ENCODE measurements at regions not wholly inside any gene's neighbourhood (a gene's known extent, or its start where the extent isn't known, plus 50 kb on each side); places are given as distances from the start of the nearest gene placed in this dataset.

DNA sequence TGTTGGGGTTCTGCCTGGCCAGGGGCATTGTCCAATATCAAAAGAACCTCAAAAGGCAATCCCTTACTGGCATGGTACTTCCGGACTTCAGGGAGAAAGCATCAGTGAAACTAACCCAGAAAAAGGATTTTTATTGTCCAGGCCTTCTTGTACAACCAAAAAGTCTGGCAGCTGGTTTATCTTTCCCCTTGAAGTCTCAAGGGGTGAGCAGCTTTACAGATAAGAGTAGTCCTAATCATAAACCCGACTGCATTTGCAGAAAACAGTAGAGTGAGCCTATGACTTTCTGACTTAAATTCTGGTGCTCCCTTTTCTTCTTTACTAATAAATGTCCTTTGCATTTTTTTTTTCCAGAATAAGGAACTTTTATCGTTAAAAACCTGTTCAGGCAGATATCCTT lies 104.0 kb upstream of the CHRM3 start (continued):
- TF ChIP-seq, protein P1, sequence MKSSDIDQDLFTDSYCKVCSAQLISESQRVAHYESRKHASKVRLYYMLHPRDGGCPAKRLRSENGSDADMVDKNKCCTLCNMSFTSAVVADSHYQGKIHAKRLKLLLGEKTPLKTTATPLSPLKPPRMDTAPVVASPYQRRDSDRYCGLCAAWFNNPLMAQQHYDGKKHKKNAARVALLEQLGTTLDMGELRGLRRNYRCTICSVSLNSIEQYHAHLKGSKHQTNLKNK (CRISPR knock-in tag; IDR thresholded peaks at IDR 0.05), result no peak
- TF ChIP-seq, protein P2, sequence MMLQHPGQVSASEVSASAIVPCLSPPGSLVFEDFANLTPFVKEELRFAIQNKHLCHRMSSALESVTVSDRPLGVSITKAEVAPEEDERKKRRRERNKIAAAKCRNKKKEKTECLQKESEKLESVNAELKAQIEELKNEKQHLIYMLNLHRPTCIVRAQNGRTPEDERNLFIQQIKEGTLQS (CRISPR knock-in tag; conservative IDR thresholded peaks at IDR 0.05), result no peak
- TF ChIP-seq GRHL2 (CRISPR knock-in tag; IDR thresholded peaks at IDR 0.05; ENCODE audit: insufficient replicate concordance, severe bottlenecking) (no peak), JAZF1 (CRISPR knock-in tag; IDR thresholded peaks at IDR 0.05) (no peak), GABPB1 (CRISPR knock-in tag; IDR thresholded peaks at IDR 0.05) (no peak), SMAD3 (CRISPR knock-in tag; IDR thresholded peaks at IDR 0.05; ENCODE audit: borderline replicate concordance) (no peak)

DNA sequence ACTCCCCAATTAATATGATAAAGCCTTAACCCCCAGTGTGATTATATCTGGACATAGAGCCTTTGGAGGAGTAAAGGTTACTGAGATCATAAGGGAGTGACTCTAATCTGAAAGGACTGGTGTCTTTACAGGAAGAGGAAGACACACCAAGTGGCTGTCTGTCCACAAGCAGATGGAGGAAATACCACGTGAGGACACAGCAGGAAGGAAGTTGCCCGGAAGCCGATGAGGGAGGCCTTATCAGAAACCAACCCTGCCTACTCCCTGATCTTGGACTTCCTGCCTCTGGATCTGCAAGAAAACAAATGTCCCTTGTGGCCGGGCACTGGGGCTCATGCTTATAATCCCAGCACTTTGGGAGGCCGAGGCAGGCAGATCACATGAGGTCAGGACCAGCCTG lies 110.3 kb upstream of the CHRM3 start:
- no peak overlapping the region for H3K4me3 Mint-ChIP-seq
- H3K27ac Mint-ChIP-seq, result no peak overlapping the region
- no peak for ATAC-seq
- ChIA-PET CTCF (no interaction called here), POLR2A (no interaction called here)
- no peak for DNase-seq (ENCODE audit: low spot score)
- TF ChIP-seq ZNF416 (CRISPR knock-in tag; IDR thresholded peaks at IDR 0.05), result no peak
- TF ChIP-seq, protein P3, sequence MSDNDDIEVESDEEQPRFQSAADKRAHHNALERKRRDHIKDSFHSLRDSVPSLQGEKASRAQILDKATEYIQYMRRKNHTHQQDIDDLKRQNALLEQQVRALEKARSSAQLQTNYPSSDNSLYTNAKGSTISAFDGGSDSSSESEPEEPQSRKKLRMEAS (CRISPR knock-in tag; IDR thresholded peaks at IDR 0.05), result no peak
- no peak for TF ChIP-seq ESRRA (CRISPR knock-in tag; IDR thresholded peaks at IDR 0.05; ENCODE audit: borderline replicate concordance)
- TF ChIP-seq FOXP1 (CRISPR knock-in tag; IDR thresholded peaks at IDR 0.05; ENCODE audit: borderline replicate concordance), result no peak
- TF ChIP-seq ZNF423 (CRISPR knock-in tag; IDR thresholded peaks at IDR 0.05), result no peak
- no peak for TF ChIP-seq NR3C1 (CRISPR knock-in tag; conservative IDR thresholded peaks at IDR 0.05; ENCODE audit: low read depth)
- TF ChIP-seq, protein P4, sequence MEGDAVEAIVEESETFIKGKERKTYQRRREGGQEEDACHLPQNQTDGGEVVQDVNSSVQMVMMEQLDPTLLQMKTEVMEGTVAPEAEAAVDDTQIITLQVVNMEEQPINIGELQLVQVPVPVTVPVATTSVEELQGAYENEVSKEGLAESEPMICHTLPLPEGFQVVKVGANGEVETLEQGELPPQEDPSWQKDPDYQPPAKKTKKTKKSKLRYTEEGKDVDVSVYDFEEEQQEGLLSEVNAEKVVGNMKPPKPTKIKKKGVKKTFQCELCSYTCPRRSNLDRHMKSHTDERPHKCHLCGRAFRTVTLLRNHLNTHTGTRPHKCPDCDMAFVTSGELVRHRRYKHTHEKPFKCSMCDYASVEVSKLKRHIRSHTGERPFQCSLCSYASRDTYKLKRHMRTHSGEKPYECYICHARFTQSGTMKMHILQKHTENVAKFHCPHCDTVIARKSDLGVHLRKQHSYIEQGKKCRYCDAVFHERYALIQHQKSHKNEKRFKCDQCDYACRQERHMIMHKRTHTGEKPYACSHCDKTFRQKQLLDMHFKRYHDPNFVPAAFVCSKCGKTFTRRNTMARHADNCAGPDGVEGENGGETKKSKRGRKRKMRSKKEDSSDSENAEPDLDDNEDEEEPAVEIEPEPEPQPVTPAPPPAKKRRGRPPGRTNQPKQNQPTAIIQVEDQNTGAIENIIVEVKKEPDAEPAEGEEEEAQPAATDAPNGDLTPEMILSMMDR (IDR thresholded peaks at IDR 0.05), result no peak
- TF ChIP-seq ATF1 (CRISPR knock-in tag; IDR thresholded peaks at IDR 0.05), result no peak
- TF ChIP-seq, protein P5, sequence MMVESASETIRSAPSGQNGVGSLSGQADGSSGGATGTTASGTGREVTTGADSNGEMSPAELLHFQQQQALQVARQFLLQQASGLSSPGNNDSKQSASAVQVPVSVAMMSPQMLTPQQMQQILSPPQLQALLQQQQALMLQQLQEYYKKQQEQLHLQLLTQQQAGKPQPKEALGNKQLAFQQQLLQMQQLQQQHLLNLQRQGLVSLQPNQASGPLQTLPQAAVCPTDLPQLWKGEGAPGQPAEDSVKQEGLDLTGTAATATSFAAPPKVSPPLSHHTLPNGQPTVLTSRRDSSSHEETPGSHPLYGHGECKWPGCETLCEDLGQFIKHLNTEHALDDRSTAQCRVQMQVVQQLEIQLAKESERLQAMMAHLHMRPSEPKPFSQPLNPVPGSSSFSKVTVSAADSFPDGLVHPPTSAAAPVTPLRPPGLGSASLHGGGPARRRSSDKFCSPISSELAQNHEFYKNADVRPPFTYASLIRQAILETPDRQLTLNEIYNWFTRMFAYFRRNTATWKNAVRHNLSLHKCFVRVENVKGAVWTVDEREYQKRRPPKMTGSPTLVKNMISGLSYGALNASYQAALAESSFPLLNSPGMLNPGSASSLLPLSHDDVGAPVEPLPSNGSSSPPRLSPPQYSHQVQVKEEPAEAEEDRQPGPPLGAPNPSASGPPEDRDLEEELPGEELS (CRISPR knock-in tag; IDR thresholded peaks at IDR 0.05), result no peak
- no peak for TF ChIP-seq NR2C2 (CRISPR knock-in tag; IDR thresholded peaks at IDR 0.05)
- TF ChIP-seq, protein P6, sequence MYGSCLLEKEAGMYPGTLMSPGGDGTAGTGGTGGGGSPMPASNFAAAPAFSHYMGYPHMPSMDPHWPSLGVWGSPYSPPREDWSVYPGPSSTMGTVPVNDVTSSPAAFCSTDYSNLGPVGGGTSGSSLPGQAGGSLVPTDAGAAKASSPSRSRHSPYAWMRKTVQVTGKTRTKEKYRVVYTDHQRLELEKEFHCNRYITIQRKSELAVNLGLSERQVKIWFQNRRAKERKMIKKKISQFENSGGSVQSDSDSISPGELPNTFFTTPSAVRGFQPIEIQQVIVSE (CRISPR knock-in tag; IDR thresholded peaks at IDR 0.05; ENCODE audit: borderline replicate concordance), result no peak
- TF ChIP-seq, protein P7, sequence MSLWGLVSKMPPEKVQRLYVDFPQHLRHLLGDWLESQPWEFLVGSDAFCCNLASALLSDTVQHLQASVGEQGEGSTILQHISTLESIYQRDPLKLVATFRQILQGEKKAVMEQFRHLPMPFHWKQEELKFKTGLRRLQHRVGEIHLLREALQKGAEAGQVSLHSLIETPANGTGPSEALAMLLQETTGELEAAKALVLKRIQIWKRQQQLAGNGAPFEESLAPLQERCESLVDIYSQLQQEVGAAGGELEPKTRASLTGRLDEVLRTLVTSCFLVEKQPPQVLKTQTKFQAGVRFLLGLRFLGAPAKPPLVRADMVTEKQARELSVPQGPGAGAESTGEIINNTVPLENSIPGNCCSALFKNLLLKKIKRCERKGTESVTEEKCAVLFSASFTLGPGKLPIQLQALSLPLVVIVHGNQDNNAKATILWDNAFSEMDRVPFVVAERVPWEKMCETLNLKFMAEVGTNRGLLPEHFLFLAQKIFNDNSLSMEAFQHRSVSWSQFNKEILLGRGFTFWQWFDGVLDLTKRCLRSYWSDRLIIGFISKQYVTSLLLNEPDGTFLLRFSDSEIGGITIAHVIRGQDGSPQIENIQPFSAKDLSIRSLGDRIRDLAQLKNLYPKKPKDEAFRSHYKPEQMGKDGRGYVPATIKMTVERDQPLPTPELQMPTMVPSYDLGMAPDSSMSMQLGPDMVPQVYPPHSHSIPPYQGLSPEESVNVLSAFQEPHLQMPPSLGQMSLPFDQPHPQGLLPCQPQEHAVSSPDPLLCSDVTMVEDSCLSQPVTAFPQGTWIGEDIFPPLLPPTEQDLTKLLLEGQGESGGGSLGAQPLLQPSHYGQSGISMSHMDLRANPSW (CRISPR knock-in tag; conservative IDR thresholded peaks at IDR 0.05; ENCODE audit: low read depth), result no peak
- no peak for TF ChIP-seq GABPB1 (CRISPR knock-in tag; IDR thresholded peaks at IDR 0.05)
- no peak for TF ChIP-seq CBFB (CRISPR knock-in tag; IDR thresholded peaks at IDR 0.05; ENCODE audit: low read depth)
- no peaks in the 10 kb centered on the region for H3K27me3 Mint-ChIP-seq (ENCODE audit: low read depth)
- peaks cover 36% of the 10 kb centered on the region for H3K9me3 Mint-ChIP-seq
- no peaks in the 10 kb centered on the region for H3K4me1 Mint-ChIP-seq
- peaks cover 3% of the 10 kb centered on the region; the same call in 1 of the 2 replicates for H3K36me3 Mint-ChIP-seq
